Smooth muscle cell (in vitro differentiated cells): ENCODE measurements at regions not wholly inside any gene's neighbourhood (a gene's known extent, or its start where the extent isn't known, plus 50 kb on each side); places are given as distances from the start of the nearest gene placed in this dataset.
A peak's percentile ranks its signal among the peaks of the same experiment; 100 is the strongest.
"Not testable (repeated sequence)": the region's sequence is repeated elsewhere in the genome, so short reads cannot be mapped to it uniquely, and the experiment has no call there.

Experiments
- DNase-seq: peaks from one replicate; lab custom pipeline; 2025; ENCODE audit not compliant: unreplicated experiment; lab: John Stamatoyannopoulos, UW
- H2AFZ ChIP-seq: fragments of 200-600 bp; sonication (generic); 2 replicates; pipeline ENCODE4 v1.6.0; 2016; ENCODE audit warnings: antibody characterized with exemption, low read depth, mild to moderate bottlenecking
- H3F3A ChIP-seq: fragments of 200-600 bp; sonication (generic); 2 replicates; pipeline ENCODE4 v1.6.0; 2017; ENCODE audit warnings: antibody characterized with exemption, low read depth
- H3K27ac ChIP-seq: fragments of 200-600 bp; sonication (generic); 2 replicates; pipeline ENCODE4 v1.5.1; 2016; ENCODE audit warnings: low read depth, mild to moderate bottlenecking
- H3K27me3 ChIP-seq: fragments of 200-600 bp; sonication (generic); 2 replicates; pipeline ENCODE4 v1.6.1; 2016; ENCODE audit warnings: low read depth, mild to moderate bottlenecking
- H3K36me3 ChIP-seq: fragments of 200-600 bp; sonication (generic); 2 replicates; pipeline ENCODE4 v1.5.1; 2016; ENCODE audit warnings: low read depth
- H3K4me1 ChIP-seq: fragments of 200-600 bp; sonication (generic); 2 replicates; pipeline ENCODE4 v1.5.1; 2016; ENCODE audit warnings: low read depth
- H3K4me2 ChIP-seq: fragments of 200-600 bp; sonication (generic); 2 replicates; pipeline ENCODE4 v1.6.0; 2016; ENCODE audit warnings: mild to moderate bottlenecking
- H3K4me3 ChIP-seq: fragments of 200-600 bp; sonication (generic); 2 replicates; pipeline ENCODE4 v1.5.1; 2016; ENCODE audit warnings: mild to moderate bottlenecking
- H3K79me2 ChIP-seq: fragments of 200-600 bp; sonication (generic); 2 replicates; pipeline ENCODE4 v1.6.0; 2016; ENCODE audit warnings: low read depth, mild to moderate bottlenecking
- H3K9ac ChIP-seq: fragments of 200-600 bp; sonication (generic); 2 replicates; pipeline ENCODE4 v1.6.0; 2016; ENCODE audit warnings: low read depth
- H3K9me3 ChIP-seq: fragments of 200-600 bp; sonication (generic); replicated peaks from 2 replicates; pipeline ENCODE4 v1.5.1; 2016; ENCODE audit warnings: low read depth
- H4K20me1 ChIP-seq: fragments of 200-600 bp; sonication (generic); 2 replicates; pipeline ENCODE4 v1.6.0; 2016; ENCODE audit warnings: low read depth
- WGBS: methylation state at CpG from one replicate; pipeline ENCODE4 v1.1.7; 2016; ENCODE audit warnings: low lambda C conversion rate; 5-methylcytosine and 5-hydroxymethylcytosine counted together
- TF ChIP-seq, protein P1 (sequence below): fragments of 200-600 bp; sonication (generic); IDR thresholded peaks from 2 replicates; pipeline ENCODE4 v1.5.1; 2017; ENCODE audit warnings: borderline replicate concordance, mild to moderate bottlenecking, antibody characterized with exemption; ENCODE audit not compliant: insufficient read depth, poor library complexity, severe bottlenecking

DNA sequence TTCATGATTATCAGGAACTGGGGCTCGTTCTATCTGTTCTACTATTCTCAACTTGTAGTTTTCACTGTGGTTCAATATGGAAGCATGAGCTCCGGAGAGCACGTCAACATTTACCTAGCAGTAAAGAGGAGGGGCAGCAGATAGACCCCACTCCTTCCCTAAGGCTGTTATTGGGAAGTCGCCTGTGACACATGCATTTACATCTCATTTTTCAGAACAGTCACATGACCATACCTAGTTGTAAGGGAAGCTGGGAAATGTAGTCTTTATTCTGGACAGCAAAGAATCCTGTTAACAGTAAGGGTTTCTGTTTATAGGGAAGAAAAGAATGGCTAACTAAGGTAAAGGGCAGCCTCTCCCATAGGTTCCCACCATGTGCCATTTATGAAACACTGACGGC is 158.3 kb downstream of the ZFP64 start:
- H3K36me3 ChIP-seq = no peaks in the 10 kb centered on the region
- 87% methylated on average over 5 of the region's 5 CpGs for WGBS
- H3K27ac ChIP-seq = peak overlapping the region; percentile 94
- H3K79me2 ChIP-seq = no peaks in the 10 kb centered on the region
- no peak overlapping the region for H3K9ac ChIP-seq
- no peaks in the 10 kb centered on the region for H3K27me3 ChIP-seq
- TF ChIP-seq, protein P1, sequence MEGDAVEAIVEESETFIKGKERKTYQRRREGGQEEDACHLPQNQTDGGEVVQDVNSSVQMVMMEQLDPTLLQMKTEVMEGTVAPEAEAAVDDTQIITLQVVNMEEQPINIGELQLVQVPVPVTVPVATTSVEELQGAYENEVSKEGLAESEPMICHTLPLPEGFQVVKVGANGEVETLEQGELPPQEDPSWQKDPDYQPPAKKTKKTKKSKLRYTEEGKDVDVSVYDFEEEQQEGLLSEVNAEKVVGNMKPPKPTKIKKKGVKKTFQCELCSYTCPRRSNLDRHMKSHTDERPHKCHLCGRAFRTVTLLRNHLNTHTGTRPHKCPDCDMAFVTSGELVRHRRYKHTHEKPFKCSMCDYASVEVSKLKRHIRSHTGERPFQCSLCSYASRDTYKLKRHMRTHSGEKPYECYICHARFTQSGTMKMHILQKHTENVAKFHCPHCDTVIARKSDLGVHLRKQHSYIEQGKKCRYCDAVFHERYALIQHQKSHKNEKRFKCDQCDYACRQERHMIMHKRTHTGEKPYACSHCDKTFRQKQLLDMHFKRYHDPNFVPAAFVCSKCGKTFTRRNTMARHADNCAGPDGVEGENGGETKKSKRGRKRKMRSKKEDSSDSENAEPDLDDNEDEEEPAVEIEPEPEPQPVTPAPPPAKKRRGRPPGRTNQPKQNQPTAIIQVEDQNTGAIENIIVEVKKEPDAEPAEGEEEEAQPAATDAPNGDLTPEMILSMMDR = no peak
- H3K4me1 ChIP-seq = peaks cover 16% of the 10 kb centered on the region
- H3K4me3 ChIP-seq = no peak overlapping the region
- H4K20me1 ChIP-seq = no peaks in the 10 kb centered on the region
- no peaks in the 10 kb centered on the region for H3F3A ChIP-seq
- no peak overlapping the region for H2AFZ ChIP-seq
- no peaks in the 10 kb centered on the region for H3K9me3 ChIP-seq
- H3K4me2 ChIP-seq = no peak overlapping the region
- DNase-seq = no peak

DNA sequence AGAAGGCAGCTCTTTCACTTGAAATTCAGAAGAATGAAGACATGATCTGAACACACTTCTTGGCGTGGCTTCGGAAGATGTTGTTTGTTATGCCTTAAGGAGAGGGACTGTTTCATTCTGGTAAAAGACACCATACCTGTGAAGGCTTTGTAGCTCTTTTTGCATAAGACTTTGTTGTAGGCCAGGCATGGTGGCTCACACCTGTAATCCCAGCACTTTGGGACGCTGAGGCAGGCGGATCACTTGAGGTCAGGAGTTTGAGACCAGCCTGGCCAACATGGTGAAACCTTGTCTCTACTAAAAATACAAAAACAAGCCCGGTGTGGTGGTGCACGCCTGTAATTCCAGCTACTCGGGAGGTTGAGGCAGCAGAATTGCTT is 159.3 kb downstream of the ZFP64 start:
- H3K9me3 ChIP-seq, H3F3A ChIP-seq, H3K79me2 ChIP-seq, H3K4me3 ChIP-seq, H4K20me1 ChIP-seq, H3K27me3 ChIP-seq, H3K36me3 ChIP-seq, DNase-seq: not testable (repeated sequence)
- H3K4me2 ChIP-seq = peak overlapping the region; percentile 70
- peak overlapping the region; percentile 47 for H2AFZ ChIP-seq
- 92% methylated on average over 7 of the region's 7 CpGs for WGBS
- H3K4me1 ChIP-seq = peaks cover 16% of the 10 kb centered on the region
- H3K9ac ChIP-seq = peak overlapping the region; percentile 69
- peak overlapping the region; percentile 94 for H3K27ac ChIP-seq

DNA sequence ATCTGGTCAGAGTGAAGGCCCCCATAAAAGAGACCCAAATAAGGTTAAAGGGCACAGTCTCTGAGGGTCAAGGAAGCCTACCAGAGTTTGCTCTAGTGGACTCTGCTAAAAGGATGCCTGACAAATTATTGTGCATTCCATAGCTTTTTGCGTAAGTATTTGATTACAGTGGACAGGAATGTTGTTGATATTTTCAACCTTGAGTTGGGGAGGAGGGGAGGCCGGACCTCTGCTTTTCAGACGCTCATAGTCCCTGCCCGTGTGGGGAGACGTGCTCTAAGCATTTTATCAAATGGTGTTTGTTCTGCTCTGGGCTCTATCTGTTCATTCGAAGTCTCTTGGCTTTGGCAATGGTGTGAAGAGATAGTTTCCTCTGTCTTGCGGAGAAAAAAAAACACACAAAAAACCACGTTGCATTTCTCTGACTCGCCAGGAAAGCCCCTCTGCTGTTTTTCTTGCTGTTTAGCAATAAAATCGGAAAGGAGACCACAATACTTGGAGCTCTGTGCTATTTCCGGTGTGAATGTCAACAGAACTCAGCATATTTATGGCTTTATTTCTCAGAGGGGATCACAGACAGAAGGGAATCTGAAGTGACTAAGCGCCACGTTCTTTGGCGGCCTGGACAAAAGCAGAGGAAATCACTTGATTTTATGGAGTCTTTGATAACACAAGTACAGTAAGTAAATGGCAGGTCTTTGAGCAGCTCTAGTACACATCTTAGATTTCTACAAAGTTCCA is 159.8 kb downstream of the ZFP64 start:
- Histone ChIP-seq H3K36me3 (no peaks in the 10 kb centered on the region), H3K9ac (peak overlapping the region; percentile 69), H4K20me1 (no peaks in the 10 kb centered on the region), H3K4me2 (peak overlapping the region; percentile 70), H3K4me3 (peak overlapping the region; percentile 17), H3K27me3 (no peaks in the 10 kb centered on the region), H3K27ac (peak overlapping the region; percentile 94), H3K9me3 (no peaks in the 10 kb centered on the region), H2AFZ (peak overlapping the region; percentile 47), H3F3A (no peaks in the 10 kb centered on the region), H3K79me2 (no peaks in the 10 kb centered on the region), H3K4me1 (peaks cover 16% of the 10 kb centered on the region)
- TF ChIP-seq, protein P1 = no peak
- DNase-seq = no peak
- WGBS = 3% methylated on average over 14 of the region's 14 CpGs

DNA sequence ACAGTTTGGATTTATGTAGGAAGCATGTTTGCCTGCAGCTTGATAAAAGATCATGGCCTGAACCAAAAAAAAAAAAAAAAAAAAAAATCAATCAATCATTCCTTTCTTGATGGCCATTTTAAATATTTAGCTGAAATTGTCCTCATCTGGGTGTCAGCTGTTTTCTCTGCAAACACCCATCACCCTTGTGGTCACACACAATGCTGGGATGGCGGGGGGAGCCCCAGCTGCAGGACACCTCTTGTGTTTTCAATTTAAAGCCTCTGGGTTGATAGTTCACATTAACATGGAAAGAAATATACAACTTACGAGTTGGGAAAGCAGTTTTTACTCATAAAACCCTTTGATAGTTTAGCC is 160.4 kb downstream of the ZFP64 start:
- H3K79me2 ChIP-seq = no peaks in the 10 kb centered on the region
- peak overlapping the region; percentile 47 for H2AFZ ChIP-seq
- H3K36me3 ChIP-seq = no peaks in the 10 kb centered on the region
- H4K20me1 ChIP-seq = no peaks in the 10 kb centered on the region
- no peaks in the 10 kb centered on the region for H3K9me3 ChIP-seq
- TF ChIP-seq, protein P1 = no peak
- WGBS = 24% methylated on average over 2 of the region's 2 CpGs
- peak overlapping the region; percentile 17 for H3K4me3 ChIP-seq
- H3K9ac ChIP-seq = peak overlapping the region; percentile 69
- no peak for DNase-seq
- H3F3A ChIP-seq = no peaks in the 10 kb centered on the region
- H3K27ac ChIP-seq = peak overlapping the region; percentile 94
- no peaks in the 10 kb centered on the region for H3K27me3 ChIP-seq
- H3K4me1 ChIP-seq = peaks cover 16% of the 10 kb centered on the region
- peak overlapping the region; percentile 70 for H3K4me2 ChIP-seq

- H3F3A ChIP-seq, H3K4me2 ChIP-seq, H2AFZ ChIP-seq, H3K36me3 ChIP-seq, H3K9me3 ChIP-seq, DNase-seq, H4K20me1 ChIP-seq, H3K27me3 ChIP-seq, H3K79me2 ChIP-seq, H3K4me3 ChIP-seq, H3K27ac ChIP-seq, H3K9ac ChIP-seq: not testable (repeated sequence)
- WGBS = 98% methylated on average over 2 of the region's 2 CpGs
- H3K4me1 ChIP-seq = peaks cover 16% of the 10 kb centered on the region
Measured at GRCh38 chr20:52029129-52029528, 162.4 kb downstream of the ZFP64 start.
